ENCODE measurements at regions not wholly inside any gene's neighbourhood (a gene's known extent, or its start where the extent isn't known, plus 50 kb on each side); places are given as distances from the start of the nearest gene placed in this dataset.
"Not testable (repeated sequence)": the region's sequence is repeated elsewhere in the genome, so short reads cannot be mapped to it uniquely, and the experiment has no call there.

- intact Hi-C loops (cut with DNase I): no loop called here
- no peak for DNase-seq (ENCODE audit: low spot score)
These were observed 238.2 kb downstream of the KCNJ2 start for GRCh38 chr17:70407506-70407905.

- no peak for DNase-seq (ENCODE audit: low spot score)
- intact Hi-C loops (cut with DNase I): no loop called here
These were observed 239.4 kb downstream of the KCNJ2 start for GRCh38 chr17:70408768-70409167.

GRCh38 chr17:70414300-70414699, 245.0 kb downstream of the KCNJ2 start:
- intact Hi-C loops (cut with DNase I): no loop called here

GRCh38 chr17:70420861-70421445, 251.6 kb downstream of the KCNJ2 start:
- no peak for DNase-seq (ENCODE audit: low spot score)
- intact Hi-C loops (cut with DNase I): no loop called here

More at GRCh38 chr17:70414300-70414699, 245.0 kb downstream of the KCNJ2 start:
- DNase-seq (ENCODE audit: low spot score): no peak

GRCh38 chr17:70422862-70423261, 253.5 kb downstream of the KCNJ2 start:
- intact Hi-C loops (cut with DNase I): no loop called here
- DNase-seq (ENCODE audit: low spot score): no peak

- no peak for DNase-seq (ENCODE audit: low spot score)
- intact Hi-C loops (cut with DNase I): no loop called here
These were observed 254.2 kb downstream of the KCNJ2 start for GRCh38 chr17:70423562-70423961.

- no peak for DNase-seq (ENCODE audit: low spot score)
- intact Hi-C loops (cut with DNase I): no loop called here
These were observed 257.4 kb downstream of the KCNJ2 start for GRCh38 chr17:70426752-70427151.

- intact Hi-C loops (cut with DNase I): no loop called here
- no peak for DNase-seq (ENCODE audit: low spot score)
These were observed 265.5 kb downstream of the KCNJ2 start for GRCh38 chr17:70434536-70435490.

GRCh38 chr17:70437656-70438055, 268.3 kb downstream of the KCNJ2 start:
- intact Hi-C loops (cut with DNase I): no loop called here

GRCh38 chr17:70446446-70446845, 277.1 kb downstream of the KCNJ2 start:
- no peak for DNase-seq (ENCODE audit: low spot score)
- intact Hi-C loops (cut with DNase I): loop anchor here (10.0 kb wide), 1 partner anchor 62 kb away; no protein-coding TSS in a partner anchor

More at GRCh38 chr17:70437656-70438055, 268.3 kb downstream of the KCNJ2 start:
- DNase-seq (ENCODE audit: low spot score): no peak

- intact Hi-C loops (cut with DNase I): loop anchor here (10.0 kb wide), 1 partner anchor 63 kb away; no protein-coding TSS in a partner anchor
- DNase-seq (ENCODE audit: low spot score): no peak
These were observed 278.3 kb downstream of the KCNJ2 start for GRCh38 chr17:70447588-70447987.

GRCh38 chr17:70453075-70453474, 283.7 kb downstream of the KCNJ2 start:
- DNase-seq (ENCODE audit: low spot score); intact Hi-C loops (cut with DNase I): not testable (repeated sequence)

- DNase-seq (ENCODE audit: low spot score): no peak
- intact Hi-C loops (cut with DNase I): no loop called here
These were observed 285.0 kb downstream of the KCNJ2 start for GRCh38 chr17:70454377-70454776.

- no peak for DNase-seq (ENCODE audit: low spot score)
- intact Hi-C loops (cut with DNase I): no loop called here
These were observed 285.6 kb downstream of the KCNJ2 start for GRCh38 chr17:70454908-70455307.

- DNase-seq (ENCODE audit: low spot score): no peak
- intact Hi-C loops (cut with DNase I): no loop called here
These were observed 295.7 kb downstream of the KCNJ2 start for GRCh38 chr17:70464995-70465394.

GRCh38 chr17:70468661-70469060, 299.3 kb downstream of the KCNJ2 start:
- intact Hi-C loops (cut with DNase I): no loop called here
- DNase-seq (ENCODE audit: low spot score): no peak

- intact Hi-C loops (cut with DNase I): loop anchor here (10.0 kb wide), 1 partner anchor 52 kb away; no protein-coding TSS in a partner anchor
- DNase-seq (ENCODE audit: low spot score): no peak
These were observed 303.7 kb downstream of the KCNJ2 start for GRCh38 chr17:70473049-70473448.

- intact Hi-C loops (cut with DNase I): loop anchor here (10.0 kb wide), 1 partner anchor 48 kb away; no protein-coding TSS in a partner anchor
- no peak for DNase-seq (ENCODE audit: low spot score)
These were observed 307.0 kb downstream of the KCNJ2 start for GRCh38 chr17:70476368-70476767.

- intact Hi-C loops (cut with DNase I): loop anchor here (10.0 kb wide), 1 partner anchor 46 kb away; no protein-coding TSS in a partner anchor
- DNase-seq (ENCODE audit: low spot score): no peak
These were observed 309.6 kb downstream of the KCNJ2 start for GRCh38 chr17:70478902-70479301.

- DNase-seq (ENCODE audit: low spot score): no peak
- intact Hi-C loops (cut with DNase I): loop anchor here (10.0 kb wide), 1 partner anchor 45 kb away; no protein-coding TSS in a partner anchor
These were observed 310.4 kb downstream of the KCNJ2 start for GRCh38 chr17:70479779-70480178.
